Activated T-helper 9 cell treated with anti-CD3 and anti-CD28 coated beads, Interleukin-2, amount 50 U/mL, for 16 hours (primary cell): ENCODE measurements at regions not wholly inside any gene's neighbourhood (a gene's known extent, or its start where the extent isn't known, plus 50 kb on each side); places are given as distances from the start of the nearest gene placed in this dataset.
"Not testable (repeated sequence)": the region's sequence is repeated elsewhere in the genome, so short reads cannot be mapped to it uniquely, and the experiment has no call there.

Source experiments
- DNase-seq: peaks from one replicate; pipeline ENCODE4 v3.0.0-alpha.2; 2020; ENCODE audit warnings: low read depth

DNA sequence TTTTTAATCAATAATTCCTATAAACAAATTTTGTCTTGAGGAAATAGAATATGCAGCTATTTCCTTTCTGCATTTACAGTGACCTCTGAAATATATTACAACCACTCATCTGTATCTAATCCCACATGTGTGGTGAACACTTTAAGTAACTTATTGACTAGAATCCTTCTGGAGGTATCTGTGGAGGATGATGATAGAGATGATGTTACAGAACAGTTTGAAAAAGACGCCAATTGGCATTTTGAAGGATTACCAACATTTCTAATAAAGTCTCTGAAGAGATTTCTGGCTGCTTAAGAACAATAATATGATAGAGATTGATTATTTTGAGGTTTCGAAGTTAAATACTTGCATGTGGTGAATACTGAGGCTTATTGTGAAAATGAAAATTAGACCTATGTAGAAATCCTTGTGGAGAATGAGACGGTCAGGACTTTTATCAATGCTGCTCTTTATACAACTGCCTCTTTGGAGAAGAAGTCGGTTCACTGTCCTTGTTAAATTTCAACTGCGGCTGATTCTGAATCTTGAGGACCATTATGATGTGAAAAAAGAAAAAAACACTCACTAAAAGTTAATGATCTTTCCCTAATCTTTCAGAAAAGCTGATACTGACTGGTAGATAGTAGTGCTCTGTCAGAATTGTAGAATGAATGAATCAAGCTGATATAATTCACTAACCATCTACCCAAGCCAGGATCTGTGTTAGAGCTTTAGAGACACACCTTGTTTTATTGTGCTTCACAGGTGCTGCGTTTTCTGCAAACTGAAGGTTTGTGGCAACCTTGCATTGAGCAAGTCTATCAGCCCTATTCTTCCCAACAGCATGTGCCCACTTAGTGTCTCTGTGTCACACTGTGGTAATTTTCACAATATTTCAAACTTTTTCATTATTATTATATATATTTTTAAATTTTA, 204.7 kb downstream of the SPRY1 start:
- no peak for DNase-seq

DNA sequence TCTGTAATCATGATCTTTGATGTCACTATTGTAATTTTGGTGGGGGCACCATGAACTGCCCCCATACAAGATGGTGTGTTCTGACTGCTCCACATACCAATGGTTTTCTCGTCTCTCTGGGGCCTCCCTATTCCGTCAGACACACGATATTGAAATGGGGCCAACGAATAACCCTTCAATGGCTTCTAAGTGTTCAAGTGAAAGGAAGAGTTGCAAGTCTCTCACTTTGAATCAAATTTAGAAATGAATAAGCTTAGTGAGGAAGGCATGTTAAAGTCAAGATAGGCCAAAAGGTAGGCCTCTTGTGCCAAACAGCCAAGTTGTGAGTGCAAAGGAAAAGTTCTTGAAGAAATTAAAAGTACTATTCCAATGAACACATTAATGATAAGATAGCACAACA, 205.4 kb downstream of the SPRY1 start:
- no peak for DNase-seq

DNA sequence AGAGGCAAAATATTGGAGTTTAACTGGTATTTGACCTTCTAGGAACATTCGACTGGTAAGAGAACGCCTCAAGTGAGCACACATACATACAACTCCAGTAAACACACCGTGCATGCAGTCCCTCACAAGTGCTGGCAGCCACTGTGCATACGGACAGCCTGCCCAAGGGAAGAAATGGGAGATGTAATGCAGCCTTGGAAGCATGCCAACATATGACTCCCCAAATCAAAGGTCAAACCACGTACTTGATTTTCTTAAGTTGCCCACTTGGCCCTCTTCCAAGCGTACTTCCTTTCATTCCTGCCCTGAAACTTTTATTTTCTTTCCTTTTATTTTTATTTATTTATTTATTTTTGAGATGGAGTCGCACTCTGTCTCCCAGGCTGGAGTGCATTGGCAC, 206.6 kb downstream of the SPRY1 start:
- DNase-seq, result no peak

DNA sequence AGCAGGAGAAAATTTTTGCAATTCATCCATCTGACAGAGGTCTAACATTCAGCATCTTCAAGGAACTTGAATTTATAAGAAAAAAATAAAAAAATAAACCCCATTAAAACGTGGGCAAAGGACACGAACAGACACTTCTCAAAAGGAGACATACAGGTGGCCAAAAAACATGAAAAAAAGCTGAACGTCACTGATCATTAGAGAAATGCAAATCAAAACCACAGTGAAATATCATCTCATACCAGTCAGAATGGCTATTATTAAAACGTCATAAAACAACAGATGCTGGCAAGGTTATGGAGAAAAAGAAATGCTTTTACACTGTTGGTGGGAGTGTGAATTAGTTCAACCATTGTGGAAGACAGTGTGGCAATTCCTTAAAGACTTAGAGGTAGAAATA, 209.2 kb downstream of the SPRY1 start:
- not testable (repeated sequence) for DNase-seq

DNA sequence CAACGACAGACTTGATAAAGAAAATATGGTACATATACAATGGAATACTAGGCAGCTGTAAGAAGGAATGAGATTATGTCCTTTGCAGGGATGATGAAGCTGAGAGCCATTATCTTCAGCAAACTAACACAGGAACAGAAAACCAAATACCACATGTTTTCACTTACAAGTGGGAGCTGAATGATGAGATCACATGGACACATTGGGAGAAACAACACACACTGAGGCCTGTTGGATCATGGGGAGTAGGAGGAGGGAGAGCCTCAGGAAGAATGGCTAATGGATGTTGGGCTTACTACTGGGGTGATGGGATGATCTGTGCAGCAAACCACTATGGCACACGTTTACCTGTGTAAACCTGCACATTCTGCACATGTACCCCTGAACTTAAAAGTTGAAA, 209.7 kb downstream of the SPRY1 start:
- no peak for DNase-seq

DNA sequence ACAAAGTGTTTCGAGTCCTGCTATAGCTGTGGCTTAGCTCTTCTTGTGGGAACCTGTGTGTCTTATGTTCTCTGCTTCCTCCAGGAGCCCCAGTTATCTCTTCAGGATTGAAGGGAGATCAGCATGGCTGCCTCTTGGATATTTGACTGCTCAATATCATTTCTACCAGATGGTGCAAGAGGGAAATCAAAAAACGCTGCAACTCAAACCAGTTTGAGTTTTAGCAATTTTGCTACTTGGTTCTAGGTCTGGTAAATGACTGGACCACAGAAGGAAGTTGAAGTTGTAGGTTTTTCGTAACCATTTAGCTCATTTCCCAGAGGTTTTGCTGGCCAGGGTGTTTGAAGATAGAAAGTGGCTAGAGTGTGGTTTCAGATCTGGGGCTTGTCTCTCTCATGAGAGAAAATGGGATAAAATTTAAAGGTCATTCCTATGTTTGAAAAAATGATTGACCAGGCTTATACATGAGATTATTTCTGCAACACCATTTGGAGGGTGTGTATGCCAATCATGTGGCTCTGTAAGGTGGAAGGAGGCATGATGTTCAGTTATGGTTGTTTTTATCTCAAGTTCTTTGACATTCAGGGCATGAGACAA, 210.4 kb downstream of the SPRY1 start:
- no peak for DNase-seq

DNA sequence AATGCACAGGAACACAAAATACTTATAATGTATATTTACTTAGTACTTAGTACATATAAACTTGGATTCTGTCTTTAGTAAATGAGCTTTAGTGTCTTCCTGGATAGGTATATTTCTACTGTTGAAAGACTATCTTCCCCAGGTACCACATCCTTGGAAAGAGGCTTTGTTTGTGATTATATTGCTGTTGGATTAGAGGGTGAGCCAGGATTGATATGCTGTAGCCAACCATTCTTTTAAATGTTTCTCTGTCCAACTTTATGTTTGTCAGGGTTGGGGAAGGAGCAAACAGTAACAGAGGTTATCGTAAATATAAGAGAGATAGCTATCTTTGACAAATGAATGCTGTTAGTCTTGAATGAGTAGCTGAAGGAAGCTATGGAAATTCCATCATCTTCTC, 213.2 kb downstream of the SPRY1 start:
- DNase-seq, result no peak

DNA sequence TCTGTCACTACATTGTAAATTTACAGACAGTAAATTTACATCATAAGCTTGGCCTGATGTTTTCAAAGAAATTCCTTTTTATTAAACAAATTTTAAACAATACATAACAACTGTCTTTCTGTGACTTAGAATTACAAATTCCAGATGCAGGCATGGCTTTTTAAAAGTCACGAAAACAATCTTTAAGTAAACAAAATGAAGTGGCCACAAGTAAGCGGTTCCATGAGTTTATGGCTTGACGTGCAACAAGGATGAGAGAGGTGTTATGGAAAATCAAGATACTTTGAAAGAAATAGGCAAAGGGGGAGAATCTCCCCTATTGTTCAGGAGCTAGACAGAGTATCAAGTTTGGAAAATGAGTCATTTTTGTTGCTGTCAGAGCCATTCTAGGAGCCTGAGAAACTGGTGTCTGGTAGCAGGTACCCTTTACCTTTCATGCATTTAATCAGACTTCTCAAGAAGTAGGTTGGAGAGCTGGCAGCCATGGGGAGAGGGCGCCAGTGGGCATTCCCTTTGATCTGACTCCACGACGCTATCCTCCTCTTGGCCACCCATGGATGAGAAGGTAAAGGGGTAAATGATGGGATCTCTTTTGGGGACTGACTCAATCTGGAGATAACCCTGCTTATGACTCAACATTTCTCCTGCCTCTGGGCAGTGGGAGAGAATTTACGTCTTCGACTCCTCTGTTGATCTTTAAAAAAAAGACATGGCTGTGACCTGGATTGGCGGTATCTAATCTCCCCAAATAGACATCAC, 217.2 kb downstream of the SPRY1 start:
- DNase-seq, result no peak

DNA sequence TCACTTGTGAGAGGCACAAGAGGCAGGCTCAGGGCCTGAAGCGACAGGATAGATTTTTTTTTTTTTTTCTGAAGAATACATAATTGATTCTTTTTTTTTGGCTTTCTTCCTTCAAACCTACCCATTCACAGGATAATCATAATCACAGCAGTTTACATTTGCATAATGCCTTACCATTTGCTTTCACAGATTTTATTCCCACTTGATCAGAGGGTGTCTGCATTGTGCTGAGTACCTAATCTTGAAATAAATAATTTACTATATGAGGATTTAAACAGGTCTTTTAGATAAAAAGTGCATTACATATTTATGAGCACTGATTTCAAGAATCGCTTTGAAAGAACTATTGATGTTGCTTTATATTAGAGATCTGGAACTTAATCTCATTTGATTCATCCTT, 219.3 kb downstream of the SPRY1 start:
- no peak for DNase-seq

DNA sequence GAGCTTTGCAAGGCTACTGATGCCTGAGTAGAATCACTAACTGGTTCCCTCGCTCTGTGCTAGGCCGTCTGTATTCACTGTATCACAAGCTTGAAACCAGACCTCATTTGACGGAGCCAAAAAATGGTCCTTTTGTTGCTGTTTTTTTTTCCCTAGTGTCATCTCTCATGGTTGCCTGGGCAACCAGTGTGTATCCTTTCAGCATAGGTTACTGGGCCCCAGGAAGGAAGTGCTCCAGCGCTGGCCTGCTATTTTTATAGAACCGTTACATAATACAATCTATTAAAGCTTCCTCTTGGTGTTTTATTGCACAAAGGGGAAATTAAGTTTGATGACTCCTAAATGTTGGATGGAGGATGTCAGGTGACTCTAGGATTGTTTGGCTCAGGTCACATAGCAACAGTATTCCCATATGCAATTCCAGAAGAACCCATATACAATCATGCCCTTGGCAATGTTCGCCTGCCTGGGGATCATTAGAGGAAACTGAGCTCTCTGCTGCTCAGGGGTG, 220.4 kb downstream of the SPRY1 start:
- no peak for DNase-seq

DNA sequence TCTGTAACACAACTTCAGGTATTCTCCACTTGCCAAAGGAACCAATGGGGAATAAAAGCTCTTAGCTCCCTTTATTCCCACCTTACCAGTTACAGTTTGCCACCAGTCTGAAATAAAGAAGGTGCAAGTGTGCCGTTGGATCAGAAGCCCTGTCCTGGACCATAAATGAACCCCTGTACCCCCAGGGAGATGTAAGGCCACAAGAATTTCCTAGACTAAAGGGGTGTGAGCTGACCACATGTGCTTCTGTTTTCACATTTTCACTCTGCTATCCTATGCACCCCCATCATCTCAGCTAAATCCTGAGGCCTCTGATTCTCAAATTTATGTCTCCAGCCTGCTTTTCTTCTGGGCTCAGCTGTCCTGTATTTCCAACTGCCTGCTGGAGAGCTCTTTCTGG, 221.2 kb downstream of the SPRY1 start:
- no peak for DNase-seq

DNA sequence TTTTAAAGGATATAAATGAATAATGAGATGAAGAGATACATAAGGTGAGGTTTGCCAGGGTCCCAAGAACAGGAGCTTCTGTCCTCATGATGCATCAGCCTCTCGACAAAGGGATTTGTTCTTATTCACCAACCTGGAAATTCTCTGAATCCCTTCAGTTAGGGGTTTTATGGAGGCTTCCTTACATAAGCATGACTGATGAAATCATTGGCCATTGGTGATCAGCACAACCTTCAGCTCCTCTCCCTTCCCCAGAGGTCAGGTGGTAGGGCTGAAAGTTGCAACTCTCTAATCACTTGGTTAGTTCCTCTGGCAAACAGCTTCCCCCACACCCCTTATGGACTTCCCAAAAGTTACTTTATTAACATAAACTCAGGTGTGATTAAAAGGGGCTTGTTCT, 222.0 kb downstream of the SPRY1 start:
- DNase-seq, result no peak

DNA sequence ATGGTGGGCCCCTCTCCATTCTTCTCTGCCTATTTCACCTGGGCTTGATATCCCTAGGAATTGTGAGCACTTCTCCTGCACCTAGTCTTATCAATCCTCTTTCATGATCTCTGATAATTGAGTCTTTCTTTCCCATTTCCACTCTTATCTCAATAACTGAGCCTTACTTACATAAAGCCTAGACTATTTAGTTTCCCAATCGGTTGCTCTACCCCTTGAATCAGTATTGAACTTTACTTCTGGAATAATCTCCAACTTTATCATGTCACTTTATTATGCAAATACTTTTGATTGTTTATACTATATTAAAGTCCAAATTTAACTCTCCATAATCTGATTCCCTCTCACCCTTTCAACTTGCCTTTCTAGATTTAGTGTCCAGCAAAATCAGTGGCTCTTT, 222.7 kb downstream of the SPRY1 start:
- no peak for DNase-seq

DNA sequence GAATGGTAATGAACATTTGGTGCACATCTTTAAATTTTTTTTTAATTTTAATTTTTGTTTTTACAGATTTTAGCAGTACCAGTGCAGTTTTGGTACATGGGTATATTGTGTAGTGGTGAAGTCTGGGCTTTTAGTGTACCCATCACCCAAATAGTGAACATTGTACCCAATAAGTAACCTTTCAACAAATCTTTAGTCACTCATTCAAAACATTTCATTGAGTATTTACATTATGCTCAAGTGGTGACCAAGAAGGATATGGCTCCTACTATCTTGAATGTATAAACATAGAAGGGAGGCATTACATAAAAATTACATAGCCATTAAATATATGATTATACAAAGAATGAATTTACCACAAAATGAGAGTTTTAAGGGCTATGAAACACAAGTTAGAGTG, 223.3 kb downstream of the SPRY1 start:
- no peak for DNase-seq

DNA sequence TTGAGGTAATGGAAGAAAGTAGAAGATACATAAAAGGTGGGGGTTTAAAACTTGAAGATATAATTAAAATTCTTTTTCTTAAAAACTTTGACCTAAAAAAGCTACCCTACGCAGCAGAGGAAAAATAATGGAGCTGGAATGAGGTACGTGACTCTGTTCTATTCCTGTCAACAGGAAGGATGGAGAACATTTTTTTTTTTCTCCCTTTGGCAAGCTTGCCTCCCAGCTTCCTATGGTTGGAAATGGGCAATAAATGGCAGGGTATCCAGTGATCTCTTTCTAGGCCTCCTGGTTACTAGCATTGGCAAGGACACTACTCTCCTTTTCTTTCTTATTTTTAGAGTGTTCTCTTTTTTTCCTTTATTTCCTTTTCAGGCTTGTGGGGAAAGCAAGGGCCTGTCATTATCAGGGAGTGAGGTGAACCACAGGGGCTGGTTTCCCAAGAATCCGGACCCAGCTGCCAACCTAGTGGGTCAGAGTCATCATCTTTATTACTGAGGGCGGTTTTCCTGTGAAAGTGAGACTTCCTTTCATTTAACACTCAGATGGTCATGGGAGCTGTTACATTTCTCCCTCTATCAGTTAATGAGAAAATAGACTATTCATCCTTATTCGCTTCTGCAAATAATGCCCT, 224.6 kb downstream of the SPRY1 start:
- DNase-seq, result no peak

DNA sequence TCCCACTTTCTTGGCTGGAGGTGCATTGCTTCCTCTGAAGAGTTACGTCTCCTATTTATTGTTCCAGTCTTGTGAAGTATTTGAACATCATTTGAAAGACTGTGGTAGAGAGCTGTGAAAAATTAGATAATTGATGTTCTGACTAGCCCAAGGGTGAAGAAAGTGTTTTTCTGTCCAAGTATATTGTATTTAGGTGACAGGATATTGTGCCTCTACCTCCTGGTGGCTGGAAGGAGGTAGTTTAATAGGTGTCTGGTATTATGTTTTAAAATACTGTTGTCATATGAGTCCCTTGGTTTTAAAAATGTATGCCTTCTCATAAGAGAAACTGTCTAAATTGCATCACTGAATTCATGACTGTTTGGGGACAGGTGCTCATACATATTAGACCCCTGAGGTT, 226.0 kb downstream of the SPRY1 start:
- no peak for DNase-seq

DNA sequence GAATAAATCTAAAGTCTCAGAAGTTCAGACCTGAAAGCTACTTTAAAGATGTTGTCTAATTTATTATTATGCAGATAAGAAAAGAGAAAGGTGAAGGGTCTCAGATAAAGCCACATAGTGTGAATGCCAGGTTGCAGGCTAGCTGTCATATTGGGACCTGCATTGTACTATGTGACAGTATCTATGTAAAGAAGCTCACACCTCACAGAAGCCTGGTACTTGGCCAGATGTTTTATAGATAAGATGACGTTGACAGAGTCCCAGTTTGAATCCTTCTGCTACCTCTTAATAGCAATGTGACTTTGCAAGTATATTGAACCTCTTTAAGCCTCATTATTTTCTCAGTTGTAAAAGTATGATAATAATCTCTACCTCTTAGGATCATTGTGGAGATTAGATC, 227.0 kb downstream of the SPRY1 start:
- DNase-seq, result no peak

DNA sequence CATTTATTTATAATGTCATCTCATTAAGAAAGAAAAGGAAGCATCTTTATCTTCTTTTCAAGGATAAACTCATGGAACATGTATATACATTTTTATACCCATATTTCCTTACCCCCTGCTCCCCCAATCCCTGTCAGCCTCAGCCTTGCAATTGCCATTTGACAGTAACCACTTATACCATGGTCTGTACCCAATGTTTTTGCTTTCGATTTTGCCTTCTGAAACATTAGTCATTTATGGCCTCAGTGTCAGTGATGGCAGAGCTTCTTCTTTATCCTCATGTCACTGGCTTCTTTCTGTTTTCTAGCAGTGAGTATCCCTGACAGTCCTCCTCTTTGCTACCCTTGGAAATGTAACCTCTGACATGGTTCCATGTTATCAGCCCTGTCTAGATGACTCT, 228.4 kb downstream of the SPRY1 start:
- DNase-seq, result no peak

DNA sequence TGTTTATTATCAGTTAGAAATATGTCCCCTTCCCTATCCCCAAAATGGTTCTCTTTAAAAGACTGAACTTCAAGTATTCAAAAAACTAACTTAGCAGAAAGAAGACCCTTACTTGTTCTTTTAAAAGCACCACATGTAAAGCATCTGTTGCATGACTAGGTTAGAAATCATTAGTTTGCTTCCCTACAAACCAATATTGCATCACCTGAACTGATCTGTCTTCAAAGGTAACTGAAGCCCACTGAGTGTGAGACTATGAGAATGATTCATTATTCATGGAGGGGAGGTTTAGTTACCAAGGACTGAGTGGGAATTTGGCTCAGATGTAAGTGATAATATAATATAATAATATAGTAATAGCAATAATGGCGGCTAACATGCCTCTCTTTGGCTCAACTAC, 231.7 kb downstream of the SPRY1 start:
- DNase-seq, result no peak

DNA sequence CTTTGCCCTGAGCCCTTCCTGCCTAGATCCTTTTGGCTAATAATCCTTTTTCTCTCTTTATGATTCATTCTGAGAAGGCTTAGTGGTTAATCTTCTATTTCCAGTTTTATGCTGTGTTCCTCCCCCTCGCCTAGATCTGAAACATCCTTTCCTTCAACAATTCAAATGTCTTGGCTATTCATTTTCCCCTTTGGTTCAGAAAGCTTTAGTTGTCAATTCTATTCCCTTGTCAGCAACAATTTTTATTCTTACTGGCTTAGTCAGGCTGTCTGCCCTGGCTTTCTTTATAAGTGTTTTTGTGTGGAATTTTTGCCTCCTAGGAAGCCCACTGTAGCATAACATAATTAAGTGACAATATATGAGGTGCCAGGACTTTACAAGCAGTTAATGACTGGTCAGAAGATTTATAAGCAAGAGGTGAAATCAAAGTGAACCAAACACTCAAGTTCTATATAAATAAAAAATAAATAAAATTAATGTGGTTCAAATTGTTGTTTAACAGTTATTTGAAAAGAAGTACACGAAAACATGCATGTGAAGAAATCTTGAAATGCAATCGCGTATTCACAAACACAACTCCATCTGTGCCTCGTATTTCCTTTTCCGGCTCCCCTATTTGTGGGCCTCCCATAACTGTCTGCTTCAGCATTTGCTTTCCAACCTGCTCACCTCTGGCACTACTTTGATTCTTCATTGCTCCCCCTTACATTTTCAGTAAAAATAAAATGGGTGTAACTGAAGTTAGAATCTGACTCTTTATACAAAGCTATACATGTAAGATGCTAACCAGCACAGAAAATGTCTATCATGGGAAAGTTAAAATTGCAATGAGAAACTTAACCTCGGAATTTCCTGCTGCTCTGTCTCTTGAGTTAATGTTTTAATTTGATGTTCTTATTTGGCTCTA, 235.4 kb downstream of the SPRY1 start:
- DNase-seq, result no peak

DNA sequence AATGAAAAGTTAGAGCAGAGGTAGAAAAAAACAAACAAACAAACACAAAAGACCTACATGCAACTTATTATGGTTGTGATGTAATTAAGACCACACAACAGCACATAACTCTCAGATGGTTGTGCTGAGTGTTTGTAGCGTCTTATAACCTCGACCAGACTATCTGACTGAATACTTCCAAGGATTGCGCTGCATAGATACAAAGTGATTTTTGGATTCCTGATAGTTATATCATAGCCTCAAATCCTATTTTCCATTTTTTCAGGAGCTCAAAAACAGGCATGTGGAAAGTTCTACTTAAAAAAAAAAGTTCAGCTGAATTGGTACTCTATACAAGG, 236.1 kb downstream of the SPRY1 start:
- DNase-seq, result no peak
